Uterus (tissue), 2 donors: ENCODE measurements at regions not wholly inside any gene's neighbourhood (a gene's known extent, or its start where the extent isn't known, plus 50 kb on each side); places are given as distances from the start of the nearest gene placed in this dataset.

Experiments used
- CTCF ChIP-seq, 4 experiments: fragments of 200-600 bp in 2 of 4; fragments of 450-650 bp in 2 of 4; sonication (generic) in 2 of 4; IDR thresholded peaks; one replicate each; pipeline ENCODE4 v1.5.1; 2016 to 2019; ENCODE audit warnings: antibody characterized with exemption in 4 of 4, mild to moderate bottlenecking in 2 of 4, moderate library complexity in 1 of 4
- POLR2A ChIP-seq, 2 donors: fragments of 450-650 bp; IDR thresholded peaks; one replicate each; pipeline ENCODE4 v1.6.1; 2016; ENCODE audit warnings: antibody characterized with exemption in 2 of 2, mild to moderate bottlenecking in 1 of 2, moderate library complexity in 1 of 2

DNA sequence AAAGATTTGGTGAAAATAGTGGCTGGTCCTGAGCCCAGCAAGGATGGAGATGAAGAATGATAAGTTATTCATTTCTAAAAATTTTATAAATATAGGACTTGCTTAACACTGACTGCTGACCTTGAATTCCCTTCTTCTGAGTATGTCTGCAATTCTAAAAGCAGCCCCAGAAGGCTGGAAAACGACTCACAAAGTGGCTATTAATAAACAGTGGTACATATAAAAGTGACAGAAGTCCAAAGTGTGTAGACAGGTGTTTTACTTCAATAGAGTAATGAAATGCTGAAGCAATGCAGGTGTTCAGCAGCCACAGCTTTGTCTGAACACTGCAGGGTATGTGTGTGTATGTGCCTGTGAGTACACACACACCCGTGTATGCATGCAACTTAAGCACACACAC lies 219.0 kb upstream of the NRIP1 start:
- TF ChIP-seq CTCF (IDR thresholded peaks at IDR 0.05) (no peak), POLR2A (IDR thresholded peaks at IDR 0.05) (no peak)
